Skeletal muscle tissue (tissue), 3 donors: ENCODE measurements at regions not wholly inside any gene's neighbourhood (a gene's known extent, or its start where the extent isn't known, plus 50 kb on each side); places are given as distances from the start of the nearest gene placed in this dataset.
"Not testable (repeated sequence)": the region's sequence is repeated elsewhere in the genome, so short reads cannot be mapped to it uniquely, and the experiment has no call there.

Experiments used
- H3K27ac ChIP-seq: one replicate; pipeline ENCODE4 v1.7.0; 2013; ENCODE audit warnings: mild to moderate bottlenecking, low read depth, low read length, inconsistent platforms
- H3K27me3 ChIP-seq, 3 donors: one replicate each; pipeline ENCODE4 v1.7.0; 2013; ENCODE audit warnings: low read length in 3 of 3; ENCODE audit not compliant: control insufficient read depth in 3 of 3, insufficient read depth in 3 of 3
- H3K36me3 ChIP-seq, 3 donors: one replicate each; pipeline ENCODE4 v1.7.0; 2013; ENCODE audit warnings: low read length in 3 of 3; ENCODE audit not compliant: control insufficient read depth in 3 of 3, insufficient read depth in 3 of 3
- H3K4me1 ChIP-seq, 3 donors: one replicate each; pipeline ENCODE4 v1.7.0; 2013; ENCODE audit warnings: low read length in 3 of 3, mild to moderate bottlenecking in 3 of 3; ENCODE audit not compliant: control insufficient read depth in 3 of 3, insufficient read depth in 3 of 3
- H3K4me3 ChIP-seq, 3 donors: one replicate each; pipeline ENCODE4 v1.7.0; 2013; ENCODE audit warnings: low read length in 3 of 3
- H3K9ac ChIP-seq, 3 donors: one replicate each; pipeline ENCODE4 v1.7.0; 2013; ENCODE audit warnings: low read length in 3 of 3, mild to moderate bottlenecking in 3 of 3, moderate library complexity in 2 of 3, low read depth in 1 of 3
- H3K9me3 ChIP-seq, 3 donors: one replicate each; pipeline ENCODE4 v1.7.0; 2013; ENCODE audit warnings: low read length in 3 of 3; ENCODE audit not compliant: control insufficient read depth in 3 of 3
- donor health status: Osteomylitis.

GRCh38 chr3:194956697-194957396, 271.2 kb downstream of the FAM43A start:
- H3K4me1 ChIP-seq = peaks cover 12 to 21% (median 13%) of the 10 kb centered on the region in 3 donors
- H3K4me3 ChIP-seq = no peak overlapping the region
- no peak overlapping the region for H3K9ac ChIP-seq
- peaks cover 0 to 2% (median 0%) of the 10 kb centered on the region in 3 donors for H3K27me3 ChIP-seq
- H3K9me3 ChIP-seq = no peaks in the 10 kb centered on the region
- no peak overlapping the region for H3K27ac ChIP-seq
- H3K36me3 ChIP-seq = no peaks in the 10 kb centered on the region

- H3K36me3 ChIP-seq = no peaks in the 10 kb centered on the region
- no peak overlapping the region for H3K9ac ChIP-seq
- H3K9me3 ChIP-seq = no peaks in the 10 kb centered on the region
- H3K4me1 ChIP-seq = peaks cover 6 to 21% (median 17%) of the 10 kb centered on the region in 3 donors
- no peak overlapping the region for H3K4me3 ChIP-seq
- peaks cover 0 to 2% (median 0%) of the 10 kb centered on the region in 3 donors for H3K27me3 ChIP-seq
- no peak overlapping the region for H3K27ac ChIP-seq
Observed at GRCh38 chr3:194957743-194958240, 272.1 kb downstream of the FAM43A start.

- no peak overlapping the region for H3K4me3 ChIP-seq
Observed at GRCh38 chr3:194959217-194959616, 273.5 kb downstream of the FAM43A start.

GRCh38 chr3:194959666-194960065, 274.0 kb downstream of the FAM43A start:
- H3K9ac ChIP-seq, H3K27ac ChIP-seq, H3K27me3 ChIP-seq, H3K9me3 ChIP-seq, H3K4me3 ChIP-seq, H3K36me3 ChIP-seq: not testable (repeated sequence)
- peaks cover 0 to 16% (median 13%) of the 10 kb centered on the region in 3 donors for H3K4me1 ChIP-seq

More at GRCh38 chr3:194959217-194959616, 273.5 kb downstream of the FAM43A start:
- H3K36me3 ChIP-seq = no peaks in the 10 kb centered on the region
- no peak overlapping the region for H3K27ac ChIP-seq
- peaks cover 0 to 16% (median 13%) of the 10 kb centered on the region in 3 donors for H3K4me1 ChIP-seq
- H3K9me3 ChIP-seq = no peaks in the 10 kb centered on the region
- peaks cover 0 to 2% (median 0%) of the 10 kb centered on the region in 3 donors for H3K27me3 ChIP-seq
- no peak overlapping the region for H3K9ac ChIP-seq

GRCh38 chr3:194960446-194961032, 274.9 kb downstream of the FAM43A start:
- Histone ChIP-seq H3K4me3 (no peak overlapping the region), H3K9me3 (no peaks in the 10 kb centered on the region), H3K9ac (no peak overlapping the region), H3K36me3 (no peaks in the 10 kb centered on the region), H3K27me3 (peaks cover 0 to 2% (median 0%) of the 10 kb centered on the region in 3 donors), H3K27ac (no peak overlapping the region), H3K4me1 (peaks cover 0 to 16% (median 13%) of the 10 kb centered on the region in 3 donors)

- Histone ChIP-seq H3K27ac (peak overlapping the region; percentile 51), H3K27me3 (peaks cover 0 to 2% (median 0%) of the 10 kb centered on the region in 3 donors)
Observed at GRCh38 chr3:194961149-194961548, 275.5 kb downstream of the FAM43A start.

GRCh38 chr3:194961571-194961970, 275.9 kb downstream of the FAM43A start:
- Histone ChIP-seq H3K27me3 (peaks cover 0 to 2% (median 2%) of the 10 kb centered on the region in 3 donors), H3K36me3 (no peaks in the 10 kb centered on the region), H3K4me3 (peak overlapping the region in 1 of 3 donors; percentile 29), H3K27ac (peak overlapping the region; percentile 51), H3K4me1 (peaks cover 0 to 16% (median 13%) of the 10 kb centered on the region in 3 donors), H3K9ac (peak overlapping the region in 1 of 3 donors; percentile 57), H3K9me3 (no peaks in the 10 kb centered on the region)

More at GRCh38 chr3:194961149-194961548, 275.5 kb downstream of the FAM43A start:
- peaks cover 0 to 16% (median 13%) of the 10 kb centered on the region in 3 donors for H3K4me1 ChIP-seq
- peak overlapping the region in 1 of 3 donors; percentile 57 for H3K9ac ChIP-seq
- H3K9me3 ChIP-seq = no peaks in the 10 kb centered on the region
- peak overlapping the region in 1 of 3 donors; percentile 29 for H3K4me3 ChIP-seq
- H3K36me3 ChIP-seq = no peaks in the 10 kb centered on the region

GRCh38 chr3:194962056-194962455, 276.4 kb downstream of the FAM43A start:
- Histone ChIP-seq H3K27ac (no peak overlapping the region), H3K36me3 (no peaks in the 10 kb centered on the region)

GRCh38 chr3:194964809-194965208, 279.1 kb downstream of the FAM43A start:
- Histone ChIP-seq H3K4me1 (peaks cover 0 to 16% (median 13%) of the 10 kb centered on the region in 3 donors), H3K36me3 (no peaks in the 10 kb centered on the region)

More at GRCh38 chr3:194962056-194962455, 276.4 kb downstream of the FAM43A start:
- no peaks in the 10 kb centered on the region for H3K9me3 ChIP-seq
- no peak overlapping the region for H3K4me3 ChIP-seq
- peaks cover 0 to 4% (median 2%) of the 10 kb centered on the region in 3 donors for H3K27me3 ChIP-seq
- H3K4me1 ChIP-seq = peaks cover 0 to 16% (median 13%) of the 10 kb centered on the region in 3 donors
- H3K9ac ChIP-seq = no peak overlapping the region

More at GRCh38 chr3:194964809-194965208, 279.1 kb downstream of the FAM43A start:
- H3K27ac ChIP-seq = no peak overlapping the region
- no peak overlapping the region for H3K4me3 ChIP-seq
- peaks cover 0 to 4% (median 0%) of the 10 kb centered on the region in 3 donors for H3K27me3 ChIP-seq
- H3K9me3 ChIP-seq = no peaks in the 10 kb centered on the region
- H3K9ac ChIP-seq = no peak overlapping the region
